GM21737 (cell line): ENCODE measurements at regions not wholly inside any gene's neighbourhood (a gene's known extent, or its start where the extent isn't known, plus 50 kb on each side); places are given as distances from the start of the nearest gene placed in this dataset.

Experiments
- ATAC-seq: cut with Tn5 transposase; IDR thresholded peaks from one replicate; pipeline ENCODE4 v1.9.1; 2021; ENCODE audit warnings: mild to moderate bottlenecking, moderate library complexity; ENCODE audit not compliant: unreplicated experiment

DNA sequence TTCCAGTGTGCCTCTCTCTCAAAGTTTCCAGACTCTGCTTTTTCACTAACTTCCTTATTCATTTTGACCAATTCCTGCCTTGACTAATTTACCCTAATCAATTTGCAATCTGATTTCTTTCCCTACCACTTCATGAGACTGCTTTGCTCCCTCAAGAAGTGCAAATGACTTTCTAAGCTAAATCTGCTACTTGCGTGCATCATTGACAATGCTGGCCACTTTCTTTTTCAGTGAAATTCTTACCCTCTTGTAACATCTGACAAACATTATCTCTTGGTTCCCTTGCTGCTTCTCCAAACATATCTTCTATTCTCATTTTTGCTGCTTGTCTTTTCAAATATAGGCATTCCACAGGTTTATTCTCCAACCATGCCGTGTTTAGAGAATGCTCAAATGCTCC is 659.9 kb downstream of the USP25 start:
- no peak for ATAC-seq

DNA sequence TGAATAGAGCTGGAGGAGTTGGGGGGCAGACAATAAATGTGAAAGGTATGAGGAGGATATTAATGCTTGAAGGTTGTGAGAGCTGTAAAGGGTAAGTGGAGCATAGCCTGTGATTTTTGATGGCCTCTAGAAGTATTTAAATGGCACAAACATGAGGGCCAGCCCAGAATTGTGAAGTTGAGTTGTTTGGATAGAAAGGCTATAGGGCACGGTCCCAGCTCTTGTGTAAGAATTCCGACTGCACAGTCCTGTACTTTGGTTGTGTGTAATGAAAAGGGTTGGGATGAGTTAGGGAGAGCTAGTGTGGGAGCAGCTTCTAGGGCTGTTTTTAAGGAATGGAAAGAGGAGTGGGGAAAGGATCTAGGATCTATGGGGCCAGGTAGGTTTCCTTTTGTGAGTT is 665.5 kb downstream of the USP25 start:
- no peak for ATAC-seq

DNA sequence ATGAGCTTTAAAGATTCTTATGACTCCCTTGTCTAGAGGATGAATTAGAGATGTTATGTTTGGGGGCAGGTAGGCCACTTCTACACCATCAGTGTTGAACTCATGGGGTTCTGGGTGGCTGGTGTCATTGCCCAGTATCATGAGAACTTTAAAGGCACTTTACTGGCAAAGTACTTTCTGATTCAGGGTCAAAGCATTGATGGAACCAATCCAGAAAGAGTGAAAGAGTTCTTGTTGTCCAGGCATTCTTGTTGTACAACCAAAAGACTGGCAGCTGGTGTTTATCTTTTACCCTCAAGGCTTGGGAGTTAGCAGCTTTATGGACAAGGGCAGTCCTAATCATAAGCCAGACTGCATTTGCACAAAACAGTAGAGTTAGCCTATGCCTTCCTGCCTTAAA is 673.0 kb downstream of the USP25 start:
- ATAC-seq, result no peak

DNA sequence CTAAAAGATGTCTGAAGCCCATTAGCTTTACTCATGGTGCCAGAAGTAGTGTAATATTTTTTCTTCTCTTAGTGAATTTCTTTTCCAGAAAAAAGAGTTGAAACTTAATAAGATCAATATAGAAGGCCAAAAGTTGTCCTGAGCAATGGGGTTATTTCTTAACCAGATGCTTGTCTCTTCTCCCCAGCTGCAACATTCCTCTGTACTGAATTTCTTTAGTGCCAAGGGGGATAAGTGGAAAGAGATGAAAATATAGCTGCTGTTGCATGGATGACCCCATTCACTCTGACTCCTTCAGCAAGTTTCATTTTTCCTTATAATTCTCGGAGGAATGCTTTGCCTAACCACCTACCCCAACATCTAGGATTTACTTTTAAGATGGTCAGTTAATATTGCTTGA is 675.0 kb downstream of the USP25 start:
- ATAC-seq, result no peak

DNA sequence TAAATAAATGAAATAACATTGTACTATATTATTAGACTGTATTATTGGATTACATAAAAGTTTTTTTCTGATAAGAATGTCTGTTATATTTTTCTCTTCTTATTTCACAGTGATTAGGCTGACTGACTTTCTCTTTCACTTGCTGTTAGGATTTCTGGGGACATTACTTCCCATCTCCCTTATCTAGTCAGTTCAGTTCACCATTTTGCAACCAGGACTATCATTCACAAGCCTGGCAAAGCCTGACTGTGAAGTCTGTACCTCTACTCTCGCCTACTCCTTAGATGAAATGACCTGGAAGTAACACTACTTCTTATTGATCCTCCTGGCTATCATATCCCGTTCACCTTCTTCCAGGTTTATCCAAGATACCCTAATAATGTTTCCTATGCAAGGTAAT is 676.6 kb downstream of the USP25 start:
- ATAC-seq, result no peak

DNA sequence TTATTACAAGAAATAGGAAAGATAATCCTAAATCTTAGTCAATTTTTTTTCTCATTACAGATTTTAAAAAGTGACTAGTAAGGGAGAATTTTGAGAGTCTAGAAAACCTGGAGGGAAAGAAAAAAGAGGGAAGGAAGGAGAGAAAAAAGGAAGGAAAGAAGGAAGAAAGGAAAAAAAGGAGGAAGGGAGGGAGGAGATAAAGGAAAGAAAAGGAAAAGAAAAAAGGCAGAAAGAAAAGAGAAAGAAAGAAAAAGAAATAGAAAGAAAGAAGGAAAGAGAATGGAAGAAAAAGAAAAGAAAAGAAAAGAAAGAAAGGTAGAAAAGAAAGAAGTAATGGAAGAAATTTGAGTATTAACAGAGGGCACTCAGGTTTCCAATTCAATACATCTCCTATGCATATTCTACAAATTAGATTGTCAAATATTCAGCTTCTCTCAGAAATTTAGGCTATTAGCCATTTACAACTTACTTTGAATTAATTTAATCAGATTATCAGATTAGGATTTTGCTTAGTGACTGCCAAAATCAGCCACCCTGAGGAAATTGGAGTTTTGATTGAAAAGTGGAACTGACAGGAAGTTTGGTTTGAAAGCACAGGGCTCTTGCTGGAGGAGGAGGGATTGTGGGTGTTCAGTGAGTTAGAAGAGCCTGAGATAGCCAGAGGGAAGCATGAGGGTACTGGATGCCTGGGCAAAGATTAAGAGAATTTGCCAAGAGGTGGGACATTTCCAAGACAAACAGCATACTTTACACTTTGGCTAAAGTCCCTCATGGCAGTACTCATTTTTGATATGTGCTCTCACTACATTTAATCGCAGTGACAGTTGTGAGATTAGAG is 677.8 kb downstream of the USP25 start:
- ATAC-seq, result no peak

DNA sequence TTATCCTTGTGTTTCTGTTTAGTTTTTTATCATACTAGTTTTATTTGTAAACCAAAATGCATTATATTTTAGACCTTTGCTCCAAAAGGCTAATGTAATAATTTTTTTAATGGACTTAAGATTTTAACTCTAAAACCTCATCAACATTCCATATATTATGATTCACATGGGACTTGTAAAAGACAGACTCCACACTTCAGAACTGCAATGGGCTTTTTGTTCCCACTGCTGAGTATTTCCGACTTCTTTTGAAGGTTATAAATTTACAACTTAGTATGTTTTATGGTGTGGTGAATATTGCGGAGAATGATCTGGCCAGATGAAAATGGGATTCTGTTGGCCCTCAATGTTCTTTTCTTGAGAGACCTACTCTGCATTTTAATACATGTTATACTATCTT is 678.5 kb downstream of the USP25 start:
- ATAC-seq, result no peak

DNA sequence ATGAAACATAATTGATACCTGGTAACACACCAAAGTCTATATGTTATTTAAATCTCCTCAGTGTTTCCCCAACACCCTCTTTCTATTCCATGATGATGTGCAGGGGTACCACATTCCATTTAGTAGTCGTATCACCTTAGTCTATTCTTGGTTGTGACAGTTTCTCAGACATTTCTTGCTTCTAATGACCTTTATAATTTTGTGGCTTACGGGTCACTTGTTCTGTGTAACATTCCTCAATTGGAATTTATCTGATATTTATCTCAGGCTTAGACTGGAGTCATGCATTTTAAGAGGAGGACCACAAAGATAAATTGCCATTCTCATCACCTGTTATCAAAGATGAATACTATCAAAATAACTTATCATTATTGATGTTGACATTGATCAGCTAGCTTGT is 679.6 kb downstream of the USP25 start:
- ATAC-seq, result no peak

DNA sequence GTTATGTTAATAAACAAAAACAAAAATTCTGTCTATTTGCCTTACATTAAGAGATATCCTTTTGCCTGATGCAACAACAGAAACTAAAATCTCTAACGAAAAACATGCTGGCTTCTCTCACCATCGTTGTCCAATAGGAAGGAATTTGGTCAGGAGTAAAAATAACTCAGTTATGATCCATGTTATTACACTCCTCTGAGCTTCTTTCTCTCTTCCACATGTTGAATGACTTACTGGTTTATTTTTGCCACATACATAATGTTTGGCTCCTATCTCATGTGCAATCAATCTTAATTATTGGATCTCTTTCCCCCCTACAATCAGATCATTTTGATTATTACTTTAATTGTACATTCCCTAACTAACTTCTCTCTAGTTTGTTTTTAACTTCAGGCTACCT is 688.4 kb downstream of the USP25 start:
- ATAC-seq, result no peak

DNA sequence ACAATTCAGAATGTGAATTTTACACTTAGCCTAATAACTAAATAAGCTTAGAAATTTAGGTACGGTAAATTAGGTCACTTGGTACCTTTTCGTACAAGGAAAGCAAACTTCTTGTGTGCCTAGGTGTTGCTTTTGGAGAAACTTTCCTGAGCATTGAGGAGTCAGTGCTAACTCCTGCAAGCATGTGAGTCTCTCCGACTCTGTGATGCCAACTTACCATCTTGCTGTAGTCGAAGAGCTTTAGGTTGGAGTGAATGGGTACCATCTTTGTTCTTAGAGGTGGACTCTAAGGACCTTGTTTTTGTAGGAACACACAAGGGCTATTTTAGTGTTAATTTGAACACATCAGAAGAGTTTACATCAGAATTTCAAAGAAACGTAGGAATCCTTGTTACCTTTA is 688.9 kb downstream of the USP25 start:
- ATAC-seq, result no peak

DNA sequence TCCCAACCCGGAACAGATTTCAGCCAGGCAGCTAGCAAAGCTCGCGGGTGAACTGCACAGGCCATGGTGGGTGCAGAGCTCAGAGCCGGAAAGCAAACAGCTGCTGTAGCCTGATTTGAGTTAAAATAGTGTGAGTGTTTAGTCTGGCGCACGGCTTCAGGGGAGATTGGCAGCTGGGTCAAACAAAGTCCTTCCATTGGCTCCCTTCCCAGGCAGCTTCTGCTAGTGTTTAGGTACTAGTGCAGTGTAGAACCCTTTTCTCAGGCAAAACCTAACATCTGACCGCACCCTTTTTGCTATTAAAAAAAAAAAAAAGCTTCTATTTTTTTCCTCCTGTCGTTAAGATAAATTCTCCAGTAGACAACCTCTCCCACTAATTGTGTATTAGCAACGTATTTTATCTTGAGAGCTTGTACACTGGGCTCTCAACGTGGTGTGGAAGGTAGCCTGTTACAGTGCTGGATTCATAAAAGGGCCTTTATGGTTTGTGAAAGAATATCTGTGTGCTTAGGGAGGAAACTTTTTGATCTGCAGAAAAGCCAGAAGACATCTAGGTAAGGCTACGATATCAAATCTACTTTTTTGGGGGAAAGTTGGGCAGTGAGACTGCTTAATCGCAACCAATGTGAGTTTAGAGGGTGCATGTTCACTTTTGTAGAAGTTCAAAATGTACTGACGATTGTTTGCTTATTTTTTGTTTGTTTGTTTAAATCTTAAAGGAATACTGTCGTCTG is 689.6 kb downstream of the USP25 start:
- no peak for ATAC-seq

DNA sequence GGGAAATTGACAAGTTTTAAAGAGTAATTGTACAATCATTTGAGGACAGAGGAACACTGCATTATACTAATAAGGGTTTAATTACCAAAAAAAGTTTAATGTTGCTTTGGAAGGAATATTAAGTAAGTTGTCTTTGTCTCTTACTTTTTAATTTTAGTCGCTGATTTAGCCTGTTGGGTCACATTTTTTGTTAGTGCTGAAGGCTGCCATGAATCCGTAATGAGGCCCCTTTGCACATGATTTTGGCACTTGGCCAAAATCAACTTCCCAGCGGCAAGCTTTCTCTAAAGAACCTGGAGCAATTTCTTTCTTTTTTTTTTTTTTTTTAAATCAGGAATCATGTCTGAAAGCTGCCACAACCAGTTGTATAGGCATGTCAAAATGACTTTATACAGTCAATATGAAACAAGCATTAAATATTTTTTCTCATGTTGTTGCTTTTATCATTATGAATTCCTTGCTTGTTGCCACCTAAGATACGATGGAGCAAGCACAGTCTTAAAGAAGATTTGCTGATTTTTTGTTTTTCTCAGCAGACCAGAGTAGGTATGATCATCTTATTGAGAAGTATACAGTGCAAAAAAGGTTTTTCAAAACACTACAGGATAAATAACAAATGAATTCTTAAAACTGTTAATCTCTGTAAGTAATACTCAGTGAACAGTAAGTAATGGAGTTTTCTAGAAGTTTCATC is 690.4 kb downstream of the USP25 start:
- no peak for ATAC-seq

DNA sequence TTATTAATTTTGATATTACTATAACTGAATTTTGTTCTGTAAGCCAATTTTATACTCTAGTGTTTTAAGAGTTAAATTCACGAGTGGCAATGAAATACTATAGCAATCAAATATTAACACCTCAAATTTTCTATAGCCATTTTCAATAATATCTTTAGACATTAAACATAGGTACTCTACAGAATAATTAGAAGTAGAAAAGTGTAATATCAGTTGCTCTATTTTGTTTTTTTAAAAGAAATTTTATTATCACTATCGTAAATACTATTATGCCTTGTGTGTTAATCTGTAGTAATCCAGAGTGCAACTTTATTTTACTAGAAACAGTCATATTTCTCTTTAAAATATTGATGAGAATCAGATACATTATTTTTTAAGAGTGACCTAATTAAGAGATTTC is 691.2 kb downstream of the USP25 start:
- ATAC-seq, result no peak

DNA sequence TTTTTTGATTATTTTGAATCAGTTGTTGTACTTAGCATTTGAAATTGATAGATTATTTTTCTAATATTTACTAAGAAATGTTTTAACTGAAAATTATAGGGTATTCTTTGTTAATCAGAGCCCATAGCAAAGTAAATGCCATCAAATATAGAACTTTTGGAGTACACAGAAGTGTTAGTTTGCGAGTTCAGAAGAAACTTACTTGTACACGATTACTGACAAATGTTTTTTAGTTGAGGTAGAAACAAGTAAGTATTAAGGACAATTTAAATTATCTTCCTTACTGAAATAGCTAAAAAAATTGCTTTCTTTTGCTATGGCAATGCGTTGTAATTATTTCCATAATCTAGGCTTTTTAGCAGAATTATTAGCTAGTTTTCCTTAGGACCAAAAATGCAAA is 692.2 kb downstream of the USP25 start:
- ATAC-seq, result no peak

DNA sequence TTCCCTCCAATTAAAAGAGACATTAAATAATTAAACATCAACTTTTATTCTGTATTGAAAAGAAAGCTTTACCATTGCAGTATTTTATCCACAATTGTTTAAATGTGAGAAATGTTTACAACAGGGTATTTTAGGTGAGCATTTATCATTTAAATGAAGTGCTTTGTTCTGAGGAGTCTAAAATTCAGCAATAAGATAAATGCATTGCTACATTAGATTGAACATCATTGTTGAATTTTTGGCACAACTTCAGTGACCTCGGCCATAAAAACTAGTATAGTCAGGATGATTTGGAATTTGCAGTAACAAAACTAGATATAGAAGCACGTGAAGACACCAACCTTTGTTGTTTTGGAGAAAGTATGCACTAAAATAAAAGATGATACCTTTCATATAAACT is 692.9 kb downstream of the USP25 start:
- ATAC-seq, result no peak

DNA sequence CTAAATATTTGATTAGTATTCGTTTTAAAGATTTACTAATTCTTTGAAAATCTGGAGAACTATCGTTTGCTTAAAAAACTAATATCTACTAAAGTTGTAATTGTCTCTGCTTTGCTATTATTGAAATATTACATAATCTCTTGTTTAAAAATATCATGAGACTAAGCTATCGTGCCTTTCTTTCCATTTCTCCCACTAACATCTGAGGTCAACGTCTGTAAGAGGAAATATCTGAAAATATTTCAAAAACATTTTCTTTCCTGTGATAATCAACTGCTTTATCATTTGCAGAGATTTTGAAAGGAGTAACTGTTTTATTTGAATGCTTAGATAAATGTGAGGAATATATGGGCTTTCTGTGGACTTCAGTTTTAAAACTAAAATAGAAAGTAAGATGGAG is 694.1 kb downstream of the USP25 start:
- ATAC-seq, result no peak

DNA sequence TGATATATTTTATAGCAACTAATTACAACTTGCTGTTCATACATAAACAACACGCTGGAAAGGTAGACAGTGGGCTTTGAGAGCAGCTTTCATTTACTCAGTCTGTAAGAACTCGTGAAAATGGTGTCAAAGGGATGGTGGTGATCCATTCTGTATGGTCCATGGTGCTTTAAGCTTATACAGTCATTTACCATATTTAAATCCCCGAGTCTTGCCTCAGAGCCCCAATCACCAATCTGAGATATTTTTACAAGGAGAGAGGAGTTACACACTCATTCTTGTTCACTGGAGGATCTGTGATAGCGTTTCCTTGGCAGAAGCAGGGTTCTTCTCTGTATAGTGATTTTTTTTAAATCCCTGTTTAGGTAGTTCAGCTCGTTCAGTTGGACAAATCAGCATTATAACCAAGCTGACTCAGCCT is 694.6 kb downstream of the USP25 start:
- no peak for ATAC-seq

DNA sequence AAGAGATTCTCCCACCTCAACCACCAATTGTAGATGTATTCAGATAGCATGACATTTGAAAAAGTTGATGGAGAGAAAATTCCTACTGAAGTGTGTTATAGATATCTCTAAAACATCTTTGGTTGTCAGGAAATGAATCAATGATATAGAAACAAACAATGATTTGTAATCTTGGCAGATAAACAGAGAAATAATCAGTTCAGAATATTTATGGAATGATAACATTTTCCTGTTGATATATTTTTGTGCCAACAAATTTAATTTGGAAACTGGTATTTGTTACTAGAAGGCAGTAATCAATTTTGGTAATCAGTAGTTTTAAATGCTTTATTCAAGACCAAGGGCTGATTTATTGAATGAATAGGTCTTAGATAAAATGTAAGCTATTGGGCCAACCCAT is 695.6 kb downstream of the USP25 start:
- ATAC-seq, result no peak

DNA sequence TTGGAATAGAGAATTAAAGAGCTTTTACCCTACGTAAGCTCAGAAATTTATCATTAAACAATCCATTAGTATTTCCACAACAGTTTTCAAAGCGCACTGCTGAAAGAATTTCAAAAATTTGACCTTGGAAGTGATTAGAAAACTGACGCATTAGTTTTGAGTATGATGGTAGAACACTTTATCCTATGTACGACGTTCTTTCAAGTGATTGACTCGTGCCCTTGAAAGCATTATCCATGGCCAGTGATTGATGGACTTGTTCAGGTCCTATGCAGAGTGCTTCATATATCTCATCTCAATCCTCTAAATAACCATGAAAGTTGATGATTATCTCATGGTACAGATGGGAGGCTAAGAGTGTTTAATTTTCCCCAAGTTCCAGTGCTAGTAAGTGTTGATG is 697.2 kb downstream of the USP25 start:
- no peak for ATAC-seq

DNA sequence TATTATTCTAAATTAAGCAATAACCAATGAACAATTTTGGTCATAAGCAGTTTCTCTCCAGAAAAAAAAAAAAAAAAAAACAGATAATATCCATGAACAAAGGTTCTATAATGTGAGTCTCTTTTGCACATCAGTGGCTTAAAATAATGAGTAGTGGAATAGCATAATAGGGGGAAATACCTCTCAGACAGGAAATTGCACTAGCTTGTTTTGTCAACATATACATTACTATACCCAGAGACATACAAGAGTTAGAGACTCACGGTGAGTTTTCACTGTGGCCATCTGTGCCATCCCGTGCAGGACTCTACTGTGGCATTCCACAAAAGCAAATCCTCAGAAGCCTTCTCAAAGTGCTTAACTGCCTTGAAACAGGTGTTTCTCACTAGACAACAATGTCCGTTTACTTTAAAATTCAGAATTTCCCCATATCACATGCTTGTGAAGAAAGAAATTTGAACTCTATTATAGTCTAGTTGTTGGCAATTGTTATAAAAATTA is 697.9 kb downstream of the USP25 start:
- ATAC-seq, result no peak

DNA sequence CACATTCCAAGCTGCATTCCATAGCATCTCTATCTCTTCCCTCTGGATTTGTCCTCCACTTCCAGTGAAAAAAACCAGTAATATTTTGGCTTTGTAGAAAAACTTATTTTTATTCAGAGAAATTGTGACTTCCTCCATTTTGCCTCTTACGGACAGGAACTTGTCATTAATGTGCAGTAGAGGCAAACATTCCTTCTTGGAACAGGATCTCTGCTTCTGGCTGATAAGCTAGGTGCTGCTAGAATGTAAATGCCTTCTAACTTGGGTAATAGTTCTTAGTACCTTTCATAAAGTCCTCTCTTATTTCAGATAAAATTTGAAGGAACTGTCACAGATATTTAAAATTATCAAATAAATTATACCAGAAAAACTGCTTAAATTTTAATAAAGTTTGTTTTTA is 707.8 kb downstream of the USP25 start:
- no peak for ATAC-seq

DNA sequence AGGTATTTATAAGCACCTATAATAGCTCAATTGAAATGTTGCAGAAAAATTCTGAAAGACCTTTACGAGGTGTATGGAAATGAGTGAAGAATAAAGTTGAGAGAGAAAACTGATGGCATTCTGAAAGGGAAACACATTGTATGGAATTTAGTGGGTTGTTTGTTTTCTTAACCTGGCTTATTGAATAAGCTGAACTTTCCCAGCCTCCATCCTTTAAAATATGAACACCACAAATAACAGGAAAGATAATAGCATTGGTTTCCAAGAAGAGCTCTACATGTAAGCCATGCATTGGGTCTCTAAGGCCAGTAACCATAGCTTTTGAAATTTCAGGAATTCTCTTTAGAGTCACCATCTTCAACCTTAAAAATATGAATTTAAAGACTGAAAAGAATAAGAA is 709.0 kb downstream of the USP25 start:
- no peak for ATAC-seq
